AG04449 (cell line): ENCODE measurements at regions not wholly inside any gene's neighbourhood (a gene's known extent, or its start where the extent isn't known, plus 50 kb on each side); places are given as distances from the start of the nearest gene placed in this dataset.

Experiments
- CTCF ChIA-PET: fragments of 350-600 bp; formaldehyde crosslinking; extraction: SDS; loops from one replicate; lab custom pipeline; 2021; ENCODE audit warnings: antibody characterized with exemption; lab: Yijun Ruan, JAX
- POLR2A ChIA-PET: fragments of 400-600, 350-600 bp; formaldehyde crosslinking; extraction: SDS; loops from one replicate; lab custom pipeline; 2020; ENCODE audit warnings: antibody characterized with exemption, inconsistent platforms; lab: Yijun Ruan, JAX
- DNase-seq: peaks from one replicate; pipeline ENCODE4 v3.0.0-alpha.2; 2010; ENCODE audit warnings: low read depth, low spot score
- H3K4me3 ChIP-seq: 2 replicates; pipeline ENCODE4 v1.5.1; 2011; ENCODE audit warnings: low read depth, mild to moderate bottlenecking, control low read depth, low read length
- TF ChIP-seq, protein P1 (sequence below): IDR thresholded peaks from one replicate; pipeline ENCODE4 v1.5.1; 2011; ENCODE audit warnings: mild to moderate bottlenecking, moderate library complexity, low read length, control low read depth, inconsistent platforms; ENCODE audit not compliant: insufficient read depth; ENCODE audit errors: missing control alignments

DNA sequence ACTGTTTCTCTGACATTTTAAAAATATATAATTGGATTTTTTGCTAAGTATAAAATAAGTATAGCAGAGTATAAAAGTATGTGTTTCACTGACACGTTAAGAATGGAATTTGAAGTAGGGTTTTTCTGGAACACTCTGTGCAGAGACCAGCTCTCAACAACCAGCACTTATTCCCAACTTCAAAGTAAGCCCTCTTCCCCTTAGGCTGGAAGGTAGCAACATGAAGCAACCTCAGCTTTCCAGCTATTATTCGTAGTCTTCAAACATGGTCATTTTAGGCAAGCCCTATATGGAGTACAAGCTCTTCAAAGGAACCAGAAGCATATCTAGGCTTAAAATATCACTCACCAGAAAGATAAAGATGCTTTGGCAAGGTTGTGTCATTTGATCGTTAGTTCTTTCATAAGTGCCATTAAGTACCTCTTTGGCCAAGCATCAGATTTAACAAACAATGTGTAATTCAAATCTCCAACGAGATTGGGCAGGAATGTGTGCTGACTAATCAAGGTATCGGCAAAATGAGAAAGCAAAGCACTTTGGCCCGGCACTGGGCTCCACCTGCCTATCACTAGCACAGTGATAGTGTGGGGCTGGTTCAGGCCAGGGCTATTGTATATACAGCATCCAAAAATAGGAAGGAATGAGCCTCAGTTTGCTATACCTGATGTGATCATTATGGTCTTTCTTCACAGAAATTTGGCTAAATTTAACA is 95.9 kb upstream of the FREM2 start:
- TF ChIP-seq, protein P1, sequence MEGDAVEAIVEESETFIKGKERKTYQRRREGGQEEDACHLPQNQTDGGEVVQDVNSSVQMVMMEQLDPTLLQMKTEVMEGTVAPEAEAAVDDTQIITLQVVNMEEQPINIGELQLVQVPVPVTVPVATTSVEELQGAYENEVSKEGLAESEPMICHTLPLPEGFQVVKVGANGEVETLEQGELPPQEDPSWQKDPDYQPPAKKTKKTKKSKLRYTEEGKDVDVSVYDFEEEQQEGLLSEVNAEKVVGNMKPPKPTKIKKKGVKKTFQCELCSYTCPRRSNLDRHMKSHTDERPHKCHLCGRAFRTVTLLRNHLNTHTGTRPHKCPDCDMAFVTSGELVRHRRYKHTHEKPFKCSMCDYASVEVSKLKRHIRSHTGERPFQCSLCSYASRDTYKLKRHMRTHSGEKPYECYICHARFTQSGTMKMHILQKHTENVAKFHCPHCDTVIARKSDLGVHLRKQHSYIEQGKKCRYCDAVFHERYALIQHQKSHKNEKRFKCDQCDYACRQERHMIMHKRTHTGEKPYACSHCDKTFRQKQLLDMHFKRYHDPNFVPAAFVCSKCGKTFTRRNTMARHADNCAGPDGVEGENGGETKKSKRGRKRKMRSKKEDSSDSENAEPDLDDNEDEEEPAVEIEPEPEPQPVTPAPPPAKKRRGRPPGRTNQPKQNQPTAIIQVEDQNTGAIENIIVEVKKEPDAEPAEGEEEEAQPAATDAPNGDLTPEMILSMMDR: no peak
- no peak overlapping the region for H3K4me3 ChIP-seq
- DNase-seq: no peak
- POLR2A ChIA-PET: no interaction called here
- CTCF ChIA-PET: no interaction called here

DNA sequence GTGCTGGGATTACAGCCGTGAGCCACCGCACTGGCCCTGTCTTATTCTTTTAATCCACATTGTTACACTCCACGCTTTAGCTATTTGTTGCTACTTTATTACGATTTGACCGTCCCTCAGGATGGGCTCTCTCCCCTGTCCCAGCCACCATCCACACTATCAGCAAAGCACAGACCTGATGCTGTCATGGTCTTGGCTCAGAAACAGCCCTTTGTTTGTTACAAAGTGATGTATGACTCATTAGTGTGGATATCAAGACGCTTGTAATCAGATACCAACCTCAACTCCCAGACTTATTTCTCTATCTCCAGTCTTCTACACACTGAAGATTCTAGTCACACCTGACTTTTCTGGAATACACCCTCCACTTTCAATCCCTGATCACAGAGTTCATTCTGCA is 84.6 kb upstream of the FREM2 start:
- ChIA-PET POLR2A (no interaction called here), CTCF (no interaction called here)

DNA sequence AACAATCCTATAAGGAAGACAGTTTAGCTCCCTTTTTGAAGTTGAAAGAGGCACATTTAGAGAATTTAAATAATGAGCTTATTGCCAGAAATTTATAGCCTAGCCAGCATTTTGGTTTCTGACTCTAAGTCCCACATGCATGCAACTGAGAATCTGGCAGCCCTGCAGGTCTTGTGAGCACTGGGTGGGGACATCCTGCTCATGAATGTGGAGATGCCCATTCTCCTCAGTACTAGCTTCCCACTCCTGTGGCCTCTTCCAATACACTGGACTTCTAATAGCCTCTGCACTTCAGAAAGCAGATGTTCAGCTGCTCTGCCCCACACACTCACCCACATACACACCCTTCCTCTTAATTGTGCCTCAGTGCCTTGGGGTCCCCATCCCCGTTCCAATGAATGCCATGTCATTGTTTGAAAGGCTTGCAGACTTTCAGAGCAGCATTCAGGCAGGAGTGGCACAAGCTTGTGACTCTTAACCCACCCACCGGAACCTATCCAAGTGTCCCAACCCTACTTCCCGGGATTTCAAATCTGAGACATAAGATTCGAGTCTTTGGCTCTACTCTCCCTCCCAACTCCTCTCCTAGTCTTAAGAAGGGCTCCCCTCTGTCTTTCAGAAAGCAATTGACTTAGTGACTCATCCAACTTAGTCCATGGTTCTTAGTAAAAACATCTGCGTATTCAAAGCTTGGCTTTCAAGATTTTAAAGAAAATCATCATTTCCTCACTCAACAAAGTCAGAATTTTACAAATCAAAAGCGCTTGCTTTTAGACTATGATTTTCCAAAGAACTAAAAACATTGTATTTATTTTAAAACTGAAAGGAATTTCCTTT is 80.0 kb upstream of the FREM2 start:
- CTCF ChIA-PET: no interaction called here

More for the DNA sequence above, 84.6 kb upstream of the FREM2 start:
- TF ChIP-seq, protein P1: no peak
- H3K4me3 ChIP-seq: no peak overlapping the region
- no peak for DNase-seq

DNA sequence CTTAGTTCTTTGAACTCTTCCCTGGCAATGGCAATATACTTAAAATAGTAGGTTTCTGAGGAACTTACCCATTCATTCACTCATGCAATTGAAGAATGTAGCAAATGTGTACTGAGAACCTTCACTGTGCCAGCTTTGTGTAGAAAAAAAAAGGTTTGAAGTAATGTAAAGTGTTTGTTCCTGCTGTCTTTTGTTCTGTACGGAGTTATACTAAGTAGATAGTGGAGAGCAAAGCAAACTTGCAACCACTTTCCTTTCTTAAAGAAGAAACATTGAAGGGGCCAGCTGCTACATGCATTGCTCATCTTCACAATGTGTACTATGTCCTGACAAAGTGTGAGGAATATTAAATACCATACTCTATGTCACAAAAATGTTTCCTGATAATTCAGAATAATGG is 68.9 kb upstream of the FREM2 start:
- TF ChIP-seq, protein P1: no peak
- ChIA-PET CTCF (no interaction called here), POLR2A (no interaction called here)
- H3K4me3 ChIP-seq: no peak overlapping the region
- no peak for DNase-seq

More for the DNA sequence above, 80.0 kb upstream of the FREM2 start:
- TF ChIP-seq, protein P1: no peak
- POLR2A ChIA-PET: no interaction called here
- no peak overlapping the region for H3K4me3 ChIP-seq
- DNase-seq: no peak

DNA sequence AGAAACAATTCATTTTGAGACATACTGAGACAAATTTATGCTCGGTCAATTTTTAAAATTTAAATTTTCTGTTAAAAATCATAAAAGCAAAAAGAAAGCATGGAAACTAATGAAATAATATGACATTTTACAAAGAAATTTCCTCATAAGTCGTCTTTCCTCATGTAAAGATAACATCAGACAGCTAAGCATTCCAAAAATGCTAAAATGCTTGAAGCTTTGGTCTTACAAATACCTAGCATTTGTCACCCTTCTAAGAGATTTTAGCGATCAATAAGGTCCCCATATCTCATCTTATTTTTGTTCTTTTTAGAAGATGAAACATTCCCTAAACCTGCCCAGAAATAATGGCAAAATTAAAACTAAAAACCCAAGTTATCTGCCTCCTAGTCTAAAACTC is 68.5 kb upstream of the FREM2 start:
- no peak for DNase-seq
- CTCF ChIA-PET: no interaction called here
- H3K4me3 ChIP-seq: no peak overlapping the region
- POLR2A ChIA-PET: no interaction called here
- TF ChIP-seq, protein P1: no peak

DNA sequence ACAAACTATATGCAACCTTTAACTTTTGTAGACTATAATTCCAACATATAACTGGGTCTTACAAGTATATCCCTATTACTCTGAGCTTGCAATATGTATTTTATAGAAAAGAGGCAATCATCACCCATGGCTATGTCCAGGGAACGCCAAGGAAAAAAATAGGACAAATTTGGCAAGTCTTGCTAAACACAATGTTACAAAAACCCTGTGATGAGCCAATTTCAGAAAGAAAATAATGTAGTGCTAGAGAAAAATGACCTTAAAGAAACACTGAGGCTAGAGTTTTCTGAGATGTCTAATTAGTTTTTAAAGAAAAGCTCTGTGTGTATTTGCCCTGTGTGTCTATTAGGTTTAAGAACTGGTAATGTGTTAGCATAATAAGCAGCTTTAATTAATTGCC is 68.0 kb upstream of the FREM2 start:
- DNase-seq: no peak
- ChIA-PET CTCF (no interaction called here), POLR2A (no interaction called here)
- H3K4me3 ChIP-seq: no peak overlapping the region
- TF ChIP-seq, protein P1: no peak
